ENCODE measurements at regions not wholly inside any gene's neighbourhood (a gene's known extent, or its start where the extent isn't known, plus 50 kb on each side); places are given as distances from the start of the nearest gene placed in this dataset.
"Not testable (repeated sequence)": the region's sequence is repeated elsewhere in the genome, so short reads cannot be mapped to it uniquely, and the experiment has no call there.

GRCh38 chr9:61853624-61854259, 663.9 kb downstream of the SPATA31A7 start:
- not testable (repeated sequence) for TF ChIP-seq POLR2A, CTCF (IDR thresholded peaks at IDR 0.05)

Measured in Peyer's patch (tissue), 4 donors.